ENCODE measurements at regions not wholly inside any gene's neighbourhood (a gene's known extent, or its start where the extent isn't known, plus 50 kb on each side); places are given as distances from the start of the nearest gene placed in this dataset.
"Not testable (repeated sequence)": the region's sequence is repeated elsewhere in the genome, so short reads cannot be mapped to it uniquely, and the experiment has no call there.

DNA sequence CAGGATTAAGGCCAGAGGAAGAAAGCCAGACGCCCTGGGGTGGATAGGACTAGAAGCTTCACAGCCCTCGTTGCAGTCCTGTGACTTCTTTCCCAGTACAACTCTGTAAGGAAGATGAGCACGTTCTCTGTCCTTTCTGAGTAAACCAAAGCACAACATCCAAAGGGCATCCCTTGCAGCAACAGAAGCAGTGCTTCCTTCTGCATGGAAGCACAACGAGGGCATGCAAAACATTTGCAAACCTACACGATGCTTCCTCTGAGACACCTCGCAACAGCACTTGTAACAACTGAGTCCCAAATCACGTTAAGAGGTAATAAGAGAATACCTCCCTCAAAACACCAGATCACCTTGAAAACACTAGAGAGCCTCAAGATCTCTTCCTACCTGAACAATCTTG, 335.7 kb upstream of the RASGEF1B start:
- no peak for DNase-seq

DNA sequence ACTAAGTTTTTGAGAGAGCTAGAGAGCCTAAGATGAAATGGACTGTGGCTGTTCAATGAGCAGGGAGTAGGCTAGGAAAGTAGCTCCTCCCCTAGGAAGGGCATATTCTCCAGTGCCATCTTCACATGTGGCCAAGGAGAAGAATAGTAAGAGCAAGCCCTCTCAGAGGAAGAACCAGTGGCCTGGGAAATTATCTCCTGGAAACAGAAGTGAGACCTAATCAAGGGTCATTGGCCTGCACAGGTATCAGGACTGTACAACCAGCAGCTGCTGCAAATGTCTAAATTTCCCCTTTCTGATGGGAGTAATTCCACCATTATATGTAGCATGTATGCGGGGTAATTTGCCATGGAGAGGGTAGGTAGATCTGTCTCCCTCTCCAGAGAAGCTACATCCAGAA, 334.8 kb upstream of the RASGEF1B start:
- DNase-seq = no peak

DNA sequence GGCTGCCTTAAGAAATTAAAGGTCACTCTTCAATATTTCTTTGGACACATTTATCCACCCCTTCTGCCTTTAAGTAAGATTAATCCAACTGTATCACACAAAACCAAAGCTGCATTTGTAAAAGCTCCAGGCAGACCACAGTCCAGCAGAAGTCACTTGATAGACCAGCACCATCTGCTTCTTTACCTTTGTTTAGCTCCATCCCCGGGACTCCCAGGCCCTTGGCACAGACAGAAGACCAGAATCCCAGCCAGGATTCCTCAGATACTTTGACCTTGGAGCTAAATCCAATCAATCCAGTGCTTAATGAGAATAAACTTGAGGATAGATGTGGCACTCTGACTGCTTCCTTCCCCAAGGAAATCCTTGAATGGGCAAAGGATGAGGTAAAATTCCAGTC, 333.1 kb upstream of the RASGEF1B start:
- DNase-seq = no peak

DNA sequence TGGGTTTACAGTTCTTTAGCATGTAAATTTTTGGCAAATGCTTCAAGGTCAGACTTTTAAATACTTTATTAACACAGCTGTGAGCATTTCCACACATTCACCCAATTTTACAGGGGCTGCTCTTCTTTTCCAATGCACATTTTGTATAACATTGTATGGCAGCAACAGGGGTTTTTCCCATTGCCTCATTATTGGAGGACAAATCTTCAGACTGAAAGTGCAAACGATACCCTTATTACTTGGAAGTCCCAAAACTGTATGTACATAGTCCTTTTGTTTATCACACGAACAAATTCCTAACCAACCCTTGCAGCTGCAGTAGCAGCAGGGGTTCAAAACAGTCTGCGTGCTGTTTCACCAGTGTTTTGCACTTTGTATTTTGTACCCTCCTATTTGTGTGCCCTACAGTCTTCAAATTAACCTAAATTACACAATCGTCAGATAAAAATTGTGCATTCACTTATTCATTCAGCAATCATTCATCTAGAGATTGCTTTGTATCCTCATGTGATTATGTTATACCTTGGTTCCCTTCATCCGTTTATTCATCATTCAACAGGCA, 330.7 kb upstream of the RASGEF1B start:
- DNase-seq = peak in 1 of 5 donors; percentile 10

DNA sequence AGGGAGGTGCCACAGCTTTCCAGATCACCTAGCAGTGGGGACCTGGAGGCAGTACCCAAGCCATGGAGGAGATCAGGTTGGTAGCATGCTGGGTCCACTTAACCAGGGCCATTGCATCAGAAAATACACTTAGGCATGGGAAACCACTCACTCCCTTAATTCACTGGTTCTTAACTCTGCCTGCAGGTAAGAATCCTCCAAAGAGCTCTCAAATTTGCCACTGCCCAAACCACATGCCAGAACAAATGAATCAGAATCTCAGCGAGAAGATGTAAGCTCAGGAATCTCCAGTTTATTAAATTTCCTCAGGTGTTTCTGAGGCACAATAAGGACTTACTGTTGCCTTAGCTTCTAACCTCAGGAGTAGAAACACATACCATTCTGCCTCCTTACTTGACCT, 327.7 kb upstream of the RASGEF1B start:
- no peak for DNase-seq

DNA sequence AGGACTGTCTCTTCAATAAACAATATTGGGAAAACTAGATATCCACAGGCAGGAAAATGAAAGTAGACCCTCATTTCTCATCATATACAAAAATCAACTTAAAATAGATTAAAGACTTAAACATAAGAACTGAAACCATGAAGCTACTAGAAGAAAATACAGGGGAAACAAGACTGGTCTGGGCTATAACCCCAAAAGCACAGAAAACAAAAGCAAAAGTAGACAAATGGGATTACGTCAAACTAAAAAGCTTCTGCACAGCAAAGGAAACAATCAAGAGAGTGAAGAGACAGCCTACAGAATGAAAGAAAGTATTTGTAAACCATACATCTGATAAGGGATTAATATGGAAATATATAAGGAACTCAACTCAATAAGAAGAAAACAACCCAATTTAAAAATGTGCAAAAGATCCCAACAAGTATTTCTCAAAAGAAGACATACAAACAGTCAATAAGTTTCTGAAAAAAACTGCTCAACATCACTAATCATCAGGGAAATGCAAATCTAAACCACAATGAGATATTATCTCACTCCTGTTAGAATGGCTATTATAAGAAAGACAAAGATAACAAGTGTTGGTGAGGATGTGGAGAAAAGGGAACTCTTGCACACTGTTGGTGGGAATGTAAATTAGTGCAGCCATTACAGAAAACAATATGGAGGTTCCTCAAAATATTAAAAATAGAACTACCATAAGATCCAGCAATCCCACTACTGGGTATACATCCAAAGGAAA, 325.3 kb upstream of the RASGEF1B start:
- DNase-seq = peak in 1 of 5 donors; percentile 44

DNA sequence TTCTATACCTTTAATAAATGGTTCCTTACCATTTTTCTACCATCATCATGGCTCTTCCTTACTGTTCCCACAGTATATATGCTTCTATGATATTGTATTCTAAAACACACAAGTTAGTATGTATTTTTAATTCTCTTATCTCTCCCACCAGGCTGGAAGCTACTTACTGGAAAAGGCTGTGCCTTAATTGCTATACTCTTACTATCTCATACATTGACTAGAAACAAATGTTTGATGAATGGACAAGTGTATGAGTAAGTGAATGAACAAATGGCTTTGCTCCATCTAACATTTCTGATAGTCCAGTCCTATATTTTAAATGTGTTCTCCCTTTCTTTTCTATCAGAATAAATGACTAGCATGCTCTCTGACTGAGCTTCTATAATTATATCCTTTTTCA, 320.8 kb upstream of the RASGEF1B start:
- no peak for DNase-seq

DNA sequence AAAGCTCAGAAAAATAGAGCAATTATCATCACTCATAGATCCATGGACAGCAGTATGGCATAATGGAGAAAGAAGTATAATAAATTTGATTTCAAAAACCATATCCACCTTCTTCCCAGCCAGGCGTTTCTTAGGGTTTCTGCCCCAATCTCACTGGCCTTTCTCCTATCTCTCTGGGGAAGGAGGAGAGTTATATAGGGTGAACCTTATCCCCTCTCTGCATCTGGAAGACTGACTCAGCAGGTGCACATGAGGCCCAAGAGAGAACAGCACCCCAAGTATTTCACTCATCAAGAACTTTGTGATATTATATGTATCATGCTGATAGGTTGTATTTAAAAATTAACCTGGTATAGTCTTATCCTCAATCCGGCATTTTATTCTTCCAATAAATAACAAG, 318.8 kb upstream of the RASGEF1B start:
- DNase-seq = no peak

DNA sequence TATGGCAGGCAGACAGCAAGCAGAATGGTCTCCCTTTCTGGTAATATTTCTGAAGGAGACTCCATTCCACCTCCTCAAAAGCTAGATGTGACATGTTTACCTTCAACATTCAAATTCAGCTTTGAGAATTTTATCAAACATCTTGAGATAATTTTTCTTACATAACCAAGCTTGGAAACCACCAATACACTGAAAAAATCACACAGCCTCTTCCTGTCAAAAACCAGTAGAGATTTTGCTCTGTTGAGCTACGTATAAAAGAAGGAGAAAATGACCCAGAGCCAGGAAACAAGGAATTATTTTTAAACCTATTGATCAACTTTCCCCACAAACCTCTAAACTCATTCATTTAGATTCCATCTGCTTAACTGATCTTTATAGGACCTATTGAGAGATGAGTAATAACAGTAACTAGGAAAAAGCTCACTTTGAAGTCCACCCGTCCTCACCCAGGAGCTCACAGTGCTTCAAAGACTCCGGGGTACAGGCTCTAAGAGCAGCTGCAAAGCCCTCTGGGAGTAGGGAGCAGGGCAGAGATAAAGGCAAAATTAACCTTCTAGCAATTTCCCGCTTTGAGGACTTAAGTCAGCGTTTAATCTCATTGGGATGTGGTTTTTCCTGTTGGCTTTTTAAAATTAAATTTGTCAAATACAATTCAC, 318.2 kb upstream of the RASGEF1B start:
- DNase-seq = no peak

DNA sequence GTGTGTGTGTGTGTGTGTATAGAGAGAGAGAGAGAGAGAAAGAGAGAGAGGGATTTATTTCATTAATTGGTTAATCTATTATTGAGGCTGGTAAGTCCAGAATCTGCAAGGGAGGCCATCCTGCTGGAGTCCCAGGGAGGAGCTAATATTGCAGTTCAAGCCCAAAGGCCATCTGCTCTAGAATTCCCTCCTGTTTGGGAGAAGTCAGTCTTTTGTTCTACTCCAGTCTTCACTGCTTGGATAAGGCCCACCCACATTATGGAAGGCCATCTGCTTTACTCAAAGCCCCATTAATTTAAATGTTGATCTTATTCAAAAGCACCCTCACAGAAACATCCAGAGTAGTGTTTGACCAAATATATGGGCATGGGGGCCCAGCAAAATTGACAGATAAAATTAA, 317.5 kb upstream of the RASGEF1B start:
- DNase-seq = no peak

DNA sequence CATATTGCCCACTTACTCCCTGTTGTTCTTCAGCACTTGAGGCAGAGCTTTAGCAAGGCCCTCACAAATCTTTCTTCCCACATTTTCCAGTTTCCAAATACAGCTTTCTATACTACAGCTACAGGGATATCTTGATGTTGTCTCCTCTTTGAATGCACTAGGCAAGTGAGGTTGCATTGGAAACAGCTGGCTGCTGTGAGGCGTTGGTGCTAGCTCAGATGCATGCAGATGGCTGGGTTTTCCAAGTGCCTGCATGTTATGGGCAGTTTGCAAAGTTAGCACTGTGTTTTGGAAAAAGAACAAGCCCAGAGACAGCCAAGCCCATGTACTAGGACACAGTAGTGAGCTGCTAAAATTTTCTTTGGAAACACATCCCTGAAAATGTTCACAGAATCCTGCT, 315.1 kb upstream of the RASGEF1B start:
- DNase-seq = no peak

DNA sequence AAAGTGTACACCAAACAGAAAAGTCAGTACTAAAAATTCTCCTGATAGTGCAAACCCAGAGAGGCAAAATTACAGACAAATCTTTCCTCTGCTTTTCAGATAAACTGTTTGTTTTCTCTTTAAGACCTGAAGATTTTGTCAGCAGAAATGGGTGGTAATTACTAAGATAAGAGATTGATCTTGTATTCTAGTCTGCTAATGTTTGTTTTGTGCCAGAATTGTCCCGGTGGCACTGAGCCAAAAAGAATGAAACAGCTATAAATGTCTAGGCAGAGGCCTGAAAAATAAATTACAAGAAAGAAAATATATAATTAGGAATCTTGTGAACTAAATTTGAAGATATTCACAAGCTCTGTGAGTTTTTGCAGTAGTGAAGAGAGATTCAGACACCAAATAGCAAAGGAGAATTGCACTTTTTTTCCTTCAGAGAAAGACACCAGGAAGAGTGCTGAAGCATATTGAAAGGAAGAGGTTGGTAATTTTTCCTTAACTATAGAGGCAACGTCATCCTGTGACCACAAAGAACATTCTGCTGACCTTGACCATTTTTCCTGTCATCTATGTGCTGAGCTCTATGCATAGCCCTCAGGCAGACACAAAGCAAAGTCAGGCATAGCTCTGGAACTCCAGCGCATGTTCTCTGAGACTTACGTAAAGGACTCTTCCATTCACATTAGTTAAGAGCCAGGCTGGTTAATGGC, 314.5 kb upstream of the RASGEF1B start:
- peak in 1 of 5 donors; percentile 19 for DNase-seq

DNA sequence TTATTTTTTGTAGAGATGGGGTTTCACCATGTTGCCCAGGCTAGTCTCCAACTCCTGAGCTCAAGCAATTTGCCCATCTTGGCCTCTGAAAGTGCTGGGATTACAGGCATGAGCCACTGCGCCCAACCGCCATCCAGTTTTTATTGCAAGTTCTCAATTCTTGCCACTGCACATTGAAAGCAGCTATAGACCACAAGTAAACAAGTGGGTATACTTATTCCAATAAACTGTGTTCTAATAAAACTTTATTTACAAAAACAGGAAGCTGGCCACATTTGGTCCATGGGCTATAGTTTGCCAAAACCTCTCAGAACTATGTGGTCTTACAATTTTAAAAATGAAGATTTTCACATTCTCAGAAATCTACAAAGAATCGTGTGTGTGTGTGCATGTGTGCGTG, 313.6 kb upstream of the RASGEF1B start:
- DNase-seq = no peak

DNA sequence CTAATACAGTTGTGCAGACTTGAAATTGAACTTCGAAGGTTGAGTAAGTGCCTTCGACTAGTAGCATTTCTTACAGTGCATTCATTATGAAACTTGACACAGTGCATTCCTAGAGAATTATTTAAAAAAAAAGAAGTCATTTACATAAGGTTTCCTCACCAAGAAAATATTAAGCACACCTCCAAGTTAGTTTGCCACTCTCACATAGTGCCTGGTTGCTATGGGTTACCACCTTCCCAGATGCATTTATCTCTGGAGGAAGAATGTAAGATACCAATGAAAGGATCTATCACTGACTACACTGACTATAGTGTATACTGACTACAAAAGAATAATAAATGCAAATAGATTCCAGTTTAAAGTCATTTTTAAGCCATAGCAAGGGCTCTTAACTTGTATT, 311.9 kb upstream of the RASGEF1B start:
- DNase-seq = no peak

DNA sequence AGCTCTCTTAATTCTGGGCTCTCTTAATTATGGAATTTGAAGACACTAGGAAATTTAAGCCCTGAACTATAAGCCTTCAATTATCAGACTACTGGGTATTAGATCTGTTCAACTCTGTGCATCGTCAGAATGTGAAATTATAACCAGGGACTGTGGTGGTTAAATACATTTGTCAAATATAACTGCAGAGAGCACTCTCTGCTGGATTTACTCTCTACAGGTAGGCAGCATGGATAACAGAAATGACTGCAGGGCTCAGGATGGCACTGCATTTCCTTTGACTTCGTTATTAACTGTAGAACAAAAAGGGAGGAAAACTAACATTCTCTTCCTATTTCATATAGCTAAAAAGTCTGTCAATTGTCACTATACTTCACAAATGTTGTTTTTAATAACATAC, 310.1 kb upstream of the RASGEF1B start:
- DNase-seq = no peak

DNA sequence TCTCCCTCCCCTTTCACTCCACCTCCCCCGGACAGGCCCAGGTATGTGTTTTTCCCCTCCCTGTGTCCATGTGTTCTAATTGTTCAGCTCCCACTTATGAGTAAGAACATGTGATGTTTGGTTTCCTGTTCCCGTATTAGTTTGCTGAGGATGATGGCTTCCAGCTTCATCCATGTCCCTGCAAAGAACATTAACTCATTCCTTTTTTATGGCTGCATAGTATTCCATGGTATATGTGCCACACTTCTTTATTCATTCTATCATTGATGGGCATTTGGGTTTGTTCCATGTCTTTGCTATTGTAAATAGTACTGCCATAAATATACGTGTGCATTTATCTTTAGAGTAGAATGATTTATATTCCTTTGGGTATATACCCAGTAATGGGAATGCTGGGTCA, 306.0 kb upstream of the RASGEF1B start:
- DNase-seq = not testable (repeated sequence)

DNA sequence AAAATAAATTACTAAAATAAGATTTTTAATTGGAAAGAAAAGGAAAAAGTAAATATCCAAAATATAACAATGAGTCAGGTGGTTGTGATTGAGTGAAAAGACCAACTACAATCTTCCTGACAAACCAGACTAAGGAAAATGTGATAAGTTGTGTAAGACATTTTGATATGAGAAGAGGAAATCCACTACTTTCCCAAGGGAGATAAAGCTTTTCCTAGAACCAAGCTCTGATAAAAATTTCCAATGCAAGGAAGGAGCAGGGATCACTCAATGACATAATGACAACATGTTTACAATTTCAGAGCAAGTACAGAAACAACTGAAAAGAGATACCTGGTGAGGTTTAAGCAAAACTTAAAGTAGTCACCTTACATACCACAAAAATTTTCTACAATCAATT, 305.1 kb upstream of the RASGEF1B start:
- DNase-seq = no peak

DNA sequence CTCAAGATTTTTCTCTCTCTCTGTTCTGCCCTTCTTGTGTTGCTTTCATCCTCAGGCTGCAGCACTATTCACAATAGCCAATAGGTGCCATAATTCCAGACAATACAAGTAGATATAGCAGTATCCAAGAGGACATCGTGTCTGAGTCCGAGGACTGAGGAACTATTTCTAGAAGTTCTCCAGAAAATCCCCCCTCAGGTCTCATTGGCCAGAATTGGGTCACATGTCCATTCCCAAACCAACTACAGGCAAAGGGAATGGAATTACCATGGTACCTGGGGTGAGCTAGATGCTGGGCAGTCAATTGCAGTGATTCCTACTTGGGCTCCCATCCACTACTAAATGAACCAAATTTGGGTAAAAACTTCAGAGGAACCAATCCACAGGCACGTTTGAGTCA, 301.9 kb upstream of the RASGEF1B start:
- no peak for DNase-seq

DNA sequence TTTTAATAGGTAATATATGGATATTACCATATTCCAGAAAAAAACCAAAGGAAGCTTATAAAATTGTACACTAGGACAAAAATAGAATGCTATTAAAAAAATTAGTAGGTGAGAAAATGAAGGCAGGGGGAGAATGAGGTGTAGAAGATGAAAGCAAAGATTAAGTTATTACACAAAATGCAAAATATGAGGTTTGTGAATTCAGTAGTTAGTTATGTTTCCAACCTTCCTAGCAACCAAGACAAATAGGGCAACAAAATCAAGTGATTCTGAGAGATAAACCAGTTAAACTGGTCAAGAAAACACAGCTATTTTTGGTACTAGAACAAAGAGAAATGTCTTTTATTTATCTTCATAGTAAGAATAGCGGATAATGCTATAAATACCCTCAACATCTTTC, 300.0 kb upstream of the RASGEF1B start:
- no peak for DNase-seq

DNA sequence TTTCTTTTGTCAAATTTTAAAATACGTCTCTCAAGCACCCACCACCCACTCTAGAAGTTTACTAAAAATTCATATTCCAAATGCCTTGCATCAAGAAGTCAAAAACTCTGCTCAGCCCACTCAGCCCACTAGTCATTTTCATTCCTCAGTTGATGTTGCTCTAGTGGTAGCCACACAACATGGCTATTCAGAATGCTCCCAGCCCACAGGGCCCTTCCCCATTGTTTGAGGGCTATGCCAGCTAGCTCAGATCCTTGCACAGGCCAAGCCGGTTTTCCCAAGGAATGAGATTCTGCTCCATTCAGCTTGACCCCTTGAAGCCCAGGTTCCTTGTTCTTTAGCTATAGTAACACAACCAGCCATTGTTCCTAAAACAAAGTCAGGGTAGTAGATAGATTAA, 297.5 kb upstream of the RASGEF1B start:
- DNase-seq = no peak

DNA sequence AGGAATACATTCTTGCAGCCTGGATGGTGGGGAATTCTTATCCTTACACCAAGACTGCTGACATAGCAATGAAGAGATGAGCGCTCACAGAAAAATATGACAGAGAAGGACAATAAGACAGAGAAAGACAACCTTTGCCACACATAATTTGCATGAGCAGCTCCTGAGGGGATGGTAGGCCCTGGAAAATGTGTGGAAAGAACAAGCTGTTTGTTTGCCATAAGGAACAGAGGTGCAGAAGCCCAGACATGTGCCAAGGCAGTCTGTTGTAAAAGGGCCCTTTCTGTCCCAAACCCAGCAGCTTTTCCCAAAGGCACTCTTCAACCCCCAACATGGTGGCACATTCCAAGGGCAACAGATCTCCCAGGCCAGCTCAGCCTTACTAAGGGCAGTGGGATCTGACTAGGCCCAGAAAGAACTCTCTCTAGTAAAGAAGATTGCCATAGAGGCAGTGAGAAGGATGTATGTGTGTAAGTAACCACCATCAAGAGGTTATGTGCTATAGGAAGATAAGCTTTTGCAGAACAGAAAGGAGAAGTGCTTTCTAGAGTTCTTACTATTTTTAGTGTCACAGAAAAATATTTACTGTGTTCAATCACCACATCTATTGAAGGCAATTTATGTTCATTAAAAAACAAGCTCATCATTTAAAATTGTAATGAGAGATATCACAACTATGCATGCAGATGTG, 287.0 kb upstream of the RASGEF1B start:
- DNase-seq = no peak

DNA sequence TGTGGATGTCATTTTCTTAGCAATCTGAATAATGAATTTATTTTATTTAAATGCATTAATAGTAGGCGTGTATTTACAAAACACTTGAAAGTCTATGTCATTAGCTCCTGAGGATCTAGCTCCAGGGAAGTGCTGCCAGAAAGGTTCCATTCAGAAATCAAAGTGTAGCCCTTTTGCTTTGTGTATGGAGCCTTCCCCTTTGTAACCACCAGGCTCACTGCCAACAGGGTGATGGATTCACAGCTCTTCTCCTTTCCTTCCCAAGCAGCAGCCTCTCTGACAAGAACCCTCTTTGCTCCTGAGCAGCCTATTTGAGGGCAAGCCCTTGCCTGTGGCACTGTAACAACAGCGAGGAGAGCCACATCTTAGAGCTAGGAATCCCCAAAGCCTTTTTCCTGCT, 286.0 kb upstream of the RASGEF1B start:
- DNase-seq = no peak

DNA sequence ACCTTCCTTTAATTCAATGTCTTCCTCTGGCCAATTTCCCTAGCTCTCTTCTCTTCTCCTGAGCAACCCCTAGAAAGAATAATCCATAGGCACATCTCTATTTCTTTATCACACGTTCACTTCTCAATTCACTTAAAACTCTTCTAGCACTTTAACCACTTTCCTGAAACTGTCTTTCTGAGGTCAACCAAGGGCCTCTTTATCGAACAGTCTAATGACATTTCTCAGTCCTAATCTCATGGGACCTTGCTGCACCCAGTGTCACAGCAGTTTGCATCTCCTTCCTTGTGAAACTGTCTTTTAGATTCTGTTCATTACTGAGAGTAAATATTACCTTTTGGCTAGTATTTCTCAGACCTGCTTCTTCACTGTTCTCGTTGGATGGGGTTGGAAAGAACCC, 285.3 kb upstream of the RASGEF1B start:
- no peak for DNase-seq
